Parathyroid adenoma (tissue), 2 donors: ENCODE measurements at regions not wholly inside any gene's neighbourhood (a gene's known extent, or its start where the extent isn't known, plus 50 kb on each side); places are given as distances from the start of the nearest gene placed in this dataset.

Experiments
- H2AFZ ChIP-seq: fragments of 300-600 bp; sonication (generic); one replicate; pipeline ENCODE4 v1.7.0; 2017; ENCODE audit warnings: antibody characterized with exemption, mild to moderate bottlenecking
- H3K27ac ChIP-seq: fragments of 300-600 bp; sonication (generic); one replicate; pipeline ENCODE4 v1.7.0; 2017
- H3K27me3 ChIP-seq: fragments of 300-600 bp; sonication (generic); one replicate; pipeline ENCODE4 v1.7.0; 2017; ENCODE audit warnings: low read length; ENCODE audit not compliant: control insufficient read depth, insufficient read depth
- H3K36me3 ChIP-seq: fragments of 300-600 bp; sonication (generic); one replicate; pipeline ENCODE4 v1.7.0; 2017; ENCODE audit warnings: low read length; ENCODE audit not compliant: control insufficient read depth, insufficient read depth
- H3K4me1 ChIP-seq: fragments of 300-600 bp; sonication (generic); one replicate; pipeline ENCODE4 v1.7.0; 2017; ENCODE audit warnings: control low read depth
- H3K4me2 ChIP-seq: fragments of 300-600 bp; sonication (generic); one replicate; pipeline ENCODE4 v1.7.0; 2017; ENCODE audit warnings: low read length
- H3K4me3 ChIP-seq: fragments of 300-600 bp; sonication (generic); one replicate; pipeline ENCODE4 v1.7.0; 2017; ENCODE audit warnings: low read depth, low read length
- H3K79me2 ChIP-seq: fragments of 300-600 bp; sonication (generic); one replicate; pipeline ENCODE4 v1.7.0; 2017; ENCODE audit warnings: control low read depth
- H3K9ac ChIP-seq: fragments of 300-600 bp; sonication (generic); one replicate; pipeline ENCODE4 v1.7.0; 2017; ENCODE audit warnings: mild to moderate bottlenecking
- H3K9me3 ChIP-seq: fragments of 300-600 bp; sonication (generic); one replicate; pipeline ENCODE4 v1.7.0; 2017; ENCODE audit warnings: low read length; ENCODE audit not compliant: control insufficient read depth
- CTCF ChIP-seq: fragments of 300-600 bp; sonication (generic); IDR thresholded peaks from one replicate; pipeline ENCODE4 v1.7.0; 2017; ENCODE audit warnings: antibody characterized with exemption, mild to moderate bottlenecking
- donor health status: primary hyperparathyroidism.

- Histone ChIP-seq H3K36me3 (no peaks in the 10 kb centered on the region), H3K79me2 (no peaks in the 10 kb centered on the region), H3K4me3 (no peak overlapping the region), H3K9me3 (no peaks in the 10 kb centered on the region), H3K27me3 (no peaks in the 10 kb centered on the region), H3K27ac (no peak overlapping the region), H3K4me2 (no peak overlapping the region), H3K9ac (no peak overlapping the region), H2AFZ (no peak overlapping the region), H3K4me1 (no peaks in the 10 kb centered on the region)
- TF ChIP-seq CTCF = no peak
Measured at GRCh38 chr10:88198023-88198422, 334.6 kb downstream of the PTEN start.

GRCh38 chr10:88200312-88201032, 337.0 kb downstream of the PTEN start:
- Histone ChIP-seq H3K79me2 (no peaks in the 10 kb centered on the region), H3K9ac (no peak overlapping the region), H3K27me3 (no peaks in the 10 kb centered on the region), H2AFZ (no peak overlapping the region), H3K27ac (no peak overlapping the region), H3K9me3 (no peaks in the 10 kb centered on the region), H3K36me3 (no peaks in the 10 kb centered on the region), H3K4me2 (no peak overlapping the region), H3K4me3 (no peak overlapping the region), H3K4me1 (no peaks in the 10 kb centered on the region)
- TF ChIP-seq CTCF = no peak

GRCh38 chr10:88205842-88206446, 342.5 kb downstream of the PTEN start:
- H3K27me3 ChIP-seq = no peaks in the 10 kb centered on the region
- peak overlapping the region; percentile 23 for H2AFZ ChIP-seq
- H3K4me1 ChIP-seq = peaks cover 2% of the 10 kb centered on the region
- H3K36me3 ChIP-seq = no peaks in the 10 kb centered on the region
- no peak for TF ChIP-seq CTCF
- H3K79me2 ChIP-seq = no peaks in the 10 kb centered on the region
- H3K4me2 ChIP-seq = no peak overlapping the region
- no peak overlapping the region for H3K9ac ChIP-seq
- H3K9me3 ChIP-seq = no peaks in the 10 kb centered on the region
- no peak overlapping the region for H3K4me3 ChIP-seq
- no peak overlapping the region for H3K27ac ChIP-seq

GRCh38 chr10:88207121-88207546, 343.7 kb downstream of the PTEN start:
- no peak overlapping the region for H3K4me3 ChIP-seq
- no peak overlapping the region for H2AFZ ChIP-seq
- no peaks in the 10 kb centered on the region for H3K27me3 ChIP-seq
- no peak overlapping the region for H3K9ac ChIP-seq
- no peak for TF ChIP-seq CTCF
- no peak overlapping the region for H3K4me2 ChIP-seq
- no peaks in the 10 kb centered on the region for H3K79me2 ChIP-seq
- no peaks in the 10 kb centered on the region for H3K9me3 ChIP-seq
- no peaks in the 10 kb centered on the region for H3K36me3 ChIP-seq
- H3K27ac ChIP-seq = no peak overlapping the region
- peaks cover 2% of the 10 kb centered on the region for H3K4me1 ChIP-seq

GRCh38 chr10:88209231-88209630, 345.8 kb downstream of the PTEN start:
- Histone ChIP-seq H3K79me2 (no peaks in the 10 kb centered on the region), H3K27me3 (no peaks in the 10 kb centered on the region), H3K36me3 (no peaks in the 10 kb centered on the region), H3K4me2 (no peak overlapping the region), H2AFZ (no peak overlapping the region), H3K4me1 (peaks cover 2% of the 10 kb centered on the region), H3K4me3 (no peak overlapping the region), H3K27ac (no peak overlapping the region), H3K9ac (no peak overlapping the region), H3K9me3 (no peaks in the 10 kb centered on the region)
- no peak for TF ChIP-seq CTCF
